GM12865 (cell line): ENCODE measurements at regions not wholly inside any gene's neighbourhood (a gene's known extent, or its start where the extent isn't known, plus 50 kb on each side); places are given as distances from the start of the nearest gene placed in this dataset.
"Not testable (repeated sequence)": the region's sequence is repeated elsewhere in the genome, so short reads cannot be mapped to it uniquely, and the experiment has no call there.

Experiments used
- DNase-seq: peaks from one replicate; pipeline ENCODE4 v3.0.0; 2010; ENCODE audit warnings: low read depth
- H3K4me3 ChIP-seq: 2 replicates; pipeline ENCODE4 v1.5.1; 2011; ENCODE audit warnings: mild to moderate bottlenecking, low read depth, low read length, control low read depth
- TF ChIP-seq, protein P1 (sequence below): IDR thresholded peaks from 2 replicates; pipeline ENCODE4 v1.5.1; 2011; ENCODE audit warnings: low read length, control low read depth, low read depth, inconsistent platforms; ENCODE audit not compliant: insufficient read depth; ENCODE audit errors: missing control alignments

DNA sequence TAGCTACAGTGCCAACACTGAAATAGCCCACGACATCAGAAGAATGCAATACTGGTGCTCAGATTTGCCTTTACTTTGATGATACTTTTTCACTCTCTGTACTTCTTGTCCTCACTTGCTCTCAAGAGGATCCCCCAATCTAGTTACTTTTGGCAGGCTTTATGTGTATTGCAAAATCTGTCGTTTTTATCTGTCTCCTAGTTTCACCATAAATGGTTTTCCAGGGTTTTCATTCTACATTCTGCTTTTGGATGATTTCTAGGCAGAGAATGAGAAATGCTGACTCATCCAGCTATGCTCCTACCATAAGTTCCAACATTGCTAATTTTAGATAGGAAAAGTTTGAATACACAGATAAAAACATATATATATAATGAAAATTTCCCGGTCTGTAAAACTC is 659.5 kb upstream of the NRG3 start:
- DNase-seq: no peak
- TF ChIP-seq, protein P1, sequence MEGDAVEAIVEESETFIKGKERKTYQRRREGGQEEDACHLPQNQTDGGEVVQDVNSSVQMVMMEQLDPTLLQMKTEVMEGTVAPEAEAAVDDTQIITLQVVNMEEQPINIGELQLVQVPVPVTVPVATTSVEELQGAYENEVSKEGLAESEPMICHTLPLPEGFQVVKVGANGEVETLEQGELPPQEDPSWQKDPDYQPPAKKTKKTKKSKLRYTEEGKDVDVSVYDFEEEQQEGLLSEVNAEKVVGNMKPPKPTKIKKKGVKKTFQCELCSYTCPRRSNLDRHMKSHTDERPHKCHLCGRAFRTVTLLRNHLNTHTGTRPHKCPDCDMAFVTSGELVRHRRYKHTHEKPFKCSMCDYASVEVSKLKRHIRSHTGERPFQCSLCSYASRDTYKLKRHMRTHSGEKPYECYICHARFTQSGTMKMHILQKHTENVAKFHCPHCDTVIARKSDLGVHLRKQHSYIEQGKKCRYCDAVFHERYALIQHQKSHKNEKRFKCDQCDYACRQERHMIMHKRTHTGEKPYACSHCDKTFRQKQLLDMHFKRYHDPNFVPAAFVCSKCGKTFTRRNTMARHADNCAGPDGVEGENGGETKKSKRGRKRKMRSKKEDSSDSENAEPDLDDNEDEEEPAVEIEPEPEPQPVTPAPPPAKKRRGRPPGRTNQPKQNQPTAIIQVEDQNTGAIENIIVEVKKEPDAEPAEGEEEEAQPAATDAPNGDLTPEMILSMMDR: no peak
- H3K4me3 ChIP-seq: no peak overlapping the region

DNA sequence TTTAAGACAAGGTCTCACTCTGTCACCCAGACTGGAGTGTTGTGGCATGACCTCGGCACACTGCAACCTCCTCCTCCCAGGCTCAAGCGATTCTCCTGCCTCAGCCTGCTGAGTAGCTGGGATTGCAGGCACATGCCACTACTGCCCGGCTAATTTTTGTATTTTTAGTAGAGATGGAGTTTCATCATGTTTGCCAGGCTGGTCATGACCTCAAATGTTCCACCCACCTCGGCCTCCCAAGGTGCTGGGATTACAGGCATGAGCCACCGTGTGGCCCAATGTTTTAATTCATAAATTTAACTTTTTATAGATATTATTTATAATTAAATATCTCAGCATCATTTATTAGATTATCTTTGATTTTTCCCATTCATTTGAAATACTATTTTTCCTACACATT is 658.0 kb upstream of the NRG3 start:
- TF ChIP-seq, protein P1: no peak
- DNase-seq: no peak
- no peak overlapping the region for H3K4me3 ChIP-seq

DNA sequence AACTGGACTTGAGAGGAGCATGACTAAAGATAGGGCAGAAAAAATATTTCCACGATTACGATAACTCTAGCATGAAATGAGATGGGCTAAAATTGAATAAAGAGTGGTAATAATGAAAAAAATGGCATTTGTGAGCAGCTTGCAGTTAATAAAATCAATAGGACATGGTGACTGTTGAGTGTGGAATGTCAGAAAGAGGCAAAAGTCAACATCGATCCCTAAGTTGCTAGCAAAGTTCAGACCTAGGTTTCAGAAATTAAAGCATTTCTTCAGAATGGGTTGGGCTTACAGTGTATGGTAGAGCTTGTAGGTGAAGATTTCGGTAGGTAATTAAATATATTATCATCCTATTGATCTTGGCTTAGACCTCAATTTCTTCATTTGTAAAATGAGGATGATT is 656.7 kb upstream of the NRG3 start:
- DNase-seq: no peak
- no peak overlapping the region for H3K4me3 ChIP-seq
- TF ChIP-seq, protein P1: no peak

DNA sequence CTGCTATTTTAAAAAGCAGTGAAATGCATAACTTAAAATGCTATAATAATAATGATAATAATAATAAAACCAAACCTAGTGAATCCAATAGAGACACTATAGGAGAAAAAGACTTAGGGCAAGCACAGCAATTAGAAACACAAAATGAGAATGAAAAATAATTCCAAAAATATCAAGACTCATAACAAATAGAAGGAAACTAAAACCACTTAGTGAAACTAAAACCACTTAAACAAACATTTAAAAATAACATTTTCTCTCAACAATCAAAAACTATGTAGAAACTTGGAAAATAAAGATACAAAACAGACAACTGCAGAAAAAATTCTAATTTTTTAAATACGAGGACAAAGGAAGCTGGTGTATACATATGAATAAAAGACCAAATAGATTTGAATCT is 655.2 kb upstream of the NRG3 start:
- no peak overlapping the region for H3K4me3 ChIP-seq
- TF ChIP-seq, protein P1: no peak
- DNase-seq: no peak

DNA sequence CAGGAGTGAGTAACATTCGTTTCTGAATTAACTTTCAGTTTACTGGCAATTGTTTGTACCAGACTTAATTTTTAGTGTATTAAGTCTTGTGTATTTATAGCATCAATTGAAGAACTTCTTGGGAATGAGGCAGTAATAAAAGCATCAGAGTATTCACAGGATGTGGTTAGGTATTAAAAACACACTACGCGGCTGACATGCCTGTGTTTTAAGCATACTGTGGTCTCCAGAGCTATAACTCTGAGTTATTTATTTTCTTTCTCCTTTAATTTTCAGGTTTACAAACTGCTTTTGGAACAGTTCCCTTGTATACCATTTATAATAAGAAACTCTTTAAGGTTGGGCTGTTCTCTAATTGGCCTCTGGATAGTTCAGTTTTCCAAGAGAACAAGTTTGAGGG is 626.1 kb upstream of the NRG3 start:
- DNase-seq: no peak
- H3K4me3 ChIP-seq: no peak overlapping the region
- TF ChIP-seq, protein P1: no peak

DNA sequence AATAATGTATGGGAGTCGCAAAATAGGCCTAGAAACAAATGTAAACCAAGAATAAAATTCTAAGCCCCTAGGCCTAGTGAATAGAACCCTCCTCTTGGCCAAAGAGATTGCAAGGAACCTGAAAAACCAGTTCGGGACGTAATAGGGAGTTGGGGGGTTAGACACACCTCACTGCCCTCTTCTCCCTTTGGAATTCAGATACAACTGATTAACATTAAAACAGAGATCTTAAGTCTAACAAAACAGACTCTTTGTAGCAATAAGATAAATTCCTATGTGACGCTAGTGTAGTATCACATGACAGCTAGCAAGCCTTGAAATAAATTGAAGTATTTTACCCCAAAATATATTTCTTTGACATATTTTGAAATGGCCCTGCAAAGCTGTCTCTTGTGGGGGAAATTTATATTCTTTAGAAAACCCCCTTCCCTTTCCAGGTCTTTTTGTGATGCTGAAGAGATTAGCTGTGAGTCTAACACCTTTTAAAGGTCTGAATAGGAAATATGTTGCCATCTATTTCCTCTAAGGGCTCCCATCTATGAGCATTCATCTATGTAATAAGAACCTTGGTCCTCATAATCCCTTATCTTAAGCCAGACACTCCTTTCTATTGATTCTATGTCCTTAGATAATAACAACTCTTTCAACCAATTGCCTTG is 623.4 kb upstream of the NRG3 start:
- H3K4me3 ChIP-seq: no peak overlapping the region
- DNase-seq: no peak
- TF ChIP-seq, protein P1: no peak

DNA sequence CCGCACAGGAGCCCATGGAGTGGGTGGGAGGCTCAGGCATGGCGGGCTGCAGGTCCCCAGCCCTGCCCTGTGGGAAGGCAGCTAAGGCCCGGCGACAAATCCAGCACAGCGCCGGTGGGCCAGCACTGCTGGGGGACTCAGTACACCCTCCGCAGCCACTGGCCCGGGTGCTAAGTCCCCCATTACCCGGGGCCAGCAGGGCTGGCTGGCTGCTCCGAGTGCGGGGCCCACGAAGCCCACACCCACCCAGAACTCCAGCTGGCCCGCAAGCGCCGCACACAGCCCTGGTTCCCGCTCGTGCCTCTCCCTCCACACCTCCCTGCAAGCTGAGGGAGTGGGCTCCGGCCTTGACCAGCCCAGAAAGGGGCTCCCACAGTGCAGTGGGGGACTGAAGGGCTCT is 610.0 kb upstream of the NRG3 start:
- DNase-seq, H3K4me3 ChIP-seq: not testable (repeated sequence)
